ENCODE measurements at regions not wholly inside any gene's neighbourhood (a gene's known extent, or its start where the extent isn't known, plus 50 kb on each side); places are given as distances from the start of the nearest gene placed in this dataset.

GRCh38 chr22:22830957-22831688 lies 56.5 kb upstream of the IGLL5 start:
- TF ChIP-seq ZBTB8A (tag by site-specific recombination; IDR thresholded peaks at IDR 0.05): no peak
- no peak for TF ChIP-seq ZNF362 (tag by site-specific recombination; IDR thresholded peaks at IDR 0.05)
- no peak for TF ChIP-seq ZXDB (tag by site-specific recombination; IDR thresholded peaks at IDR 0.05)
- TF ChIP-seq CTCF (tag by site-specific recombination; IDR thresholded peaks at IDR 0.05): no peak
- no peak for TF ChIP-seq ZNF157 (tag by site-specific recombination; IDR thresholded peaks at IDR 0.05)
- no peak for TF ChIP-seq ZNF747 (tag by site-specific recombination; IDR thresholded peaks at IDR 0.05)
- TF ChIP-seq BCL11A (tag by site-specific recombination; IDR thresholded peaks at IDR 0.05; ENCODE audit: low read depth): no peak
- no peak for TF ChIP-seq ZNF768 (tag by site-specific recombination; IDR thresholded peaks at IDR 0.05)
- TF ChIP-seq ZNF629 (tag by site-specific recombination; IDR thresholded peaks at IDR 0.05): no peak
- TF ChIP-seq OSR2 (tag by site-specific recombination; IDR thresholded peaks at IDR 0.05): no peak

Measured in HEK293 (cell line).